K562 (cell line): ENCODE measurements at regions not wholly inside any gene's neighbourhood (a gene's known extent, or its start where the extent isn't known, plus 50 kb on each side); places are given as distances from the start of the nearest gene placed in this dataset.

Experiments
- ATAC-seq: fragments of 200-7000 bp; cut with Tn5 transposase; 3 replicates; pipeline ENCODE4 v1.9.1; 2020; ENCODE audit warnings: moderate library complexity
- BruUV-seq: library from RNA; stranded (reverse); fragments of 400-500 nt; replicated peaks from 2 replicates; lab custom pipeline; 2021; lab: Mats Ljungman, UMichigan
- CTCF ChIA-PET: fragments of 300-600 bp; formaldehyde crosslinking; extraction: SDS; loops from one replicate; lab custom pipeline; 2021; ENCODE audit warnings: low intra/inter-chr PET ratio; lab: Yijun Ruan, JAX
- POLR2A ChIA-PET: fragments of 300-600, 350-650 bp; sonication (Branson Sonifier 250); formaldehyde crosslinking; extraction: SDS; loops from one replicate; lab custom pipeline; 2021; ENCODE audit warnings: antibody characterized with exemption, inconsistent platforms; lab: Yijun Ruan, JAX
- DNase-seq, 4 experiments: peaks; one replicate each; pipeline versions ENCODE4 v3.0.0 to v3.0.0-alpha.2; 2011 to 2018; ENCODE audit warnings: low spot score in 3 of 4, mixed read lengths in 3 of 4; ENCODE audit errors: extremely low read depth in 1 of 4
- FAIRE-seq: peaks from 2 replicates; lab custom pipeline; 2011; peaks lifted over from hg19 to GRCh38; lab: Jason Lieb, UNC
- H2AFZ ChIP-seq: 2 replicates; pipeline ENCODE4 v1.6.0; 2011; ENCODE audit warnings: low read depth, low read length, control low read depth, inconsistent platforms
- H3K27ac ChIP-seq: fragments of 200-600 bp; 3 replicates; pipeline ENCODE4 v1.8.0; 2011; ENCODE audit warnings: low read depth, mild to moderate bottlenecking, control low read depth, inconsistent platforms, low read length, moderate library complexity, mixed read lengths; ENCODE audit errors: extremely low read depth
- H3K27me3 ChIP-seq, 2 experiments: fragments of 300-600 bp in 1 of 2; 2 replicates in 1 of 2; 3 replicates in 1 of 2; pipeline versions ENCODE4 v1.6.0 to v1.8.0; 2011; ENCODE audit warnings: inconsistent platforms in 2 of 2, low read length in 2 of 2, mild to moderate bottlenecking in 1 of 2, mixed read lengths in 1 of 2, moderate library complexity in 1 of 2; ENCODE audit not compliant: control insufficient read depth in 2 of 2, insufficient read depth in 2 of 2
- H3K36me3 ChIP-seq: fragments of 300-600 bp; 3 replicates; pipeline ENCODE4 v1.8.0; 2011; ENCODE audit warnings: mild to moderate bottlenecking, low read length, inconsistent platforms; ENCODE audit not compliant: control insufficient read depth, insufficient read depth
- H3K4me1 ChIP-seq, 2 experiments: fragments of 200-600 bp in 1 of 2; replicated peaks in 1 of 2; 2 replicates in 1 of 2; 3 replicates in 1 of 2; pipeline versions ENCODE4 v1.5.1 to v1.8.0; 2011; ENCODE audit warnings: inconsistent platforms in 2 of 2, low read length in 2 of 2, mild to moderate bottlenecking in 1 of 2, mixed read lengths in 1 of 2, moderate library complexity in 1 of 2; ENCODE audit not compliant: control insufficient read depth in 2 of 2, insufficient read depth in 2 of 2
- H3K4me2 ChIP-seq: 2 replicates; pipeline ENCODE4 v1.6.1; 2011; ENCODE audit warnings: low read length, control low read depth, inconsistent platforms, mixed read lengths; ENCODE audit not compliant: insufficient read depth
- H3K4me3 ChIP-seq: fragments of 200-600 bp; sonication (generic), shearing (Covaris generic); 2 replicates; pipeline ENCODE4 v1.5.1; 2016; ENCODE audit warnings: control low read depth, inconsistent platforms
- H3K79me2 ChIP-seq: fragments of 200-600 bp; 3 replicates; pipeline ENCODE4 v1.8.0; 2011; ENCODE audit warnings: low read length, inconsistent platforms; ENCODE audit not compliant: control insufficient read depth, insufficient read depth
- H3K9ac ChIP-seq, 2 experiments: 2 replicates each; pipeline versions ENCODE4 v1.6.0 to v1.6.1; 2011; ENCODE audit warnings: low read depth in 2 of 2, low read length in 2 of 2, control low read depth in 1 of 2, inconsistent platforms in 1 of 2, mild to moderate bottlenecking in 1 of 2, mixed read lengths in 1 of 2; ENCODE audit not compliant: insufficient read depth in 1 of 2
- H3K9me1 ChIP-seq: one replicate; pipeline ENCODE4 v1.6.0; 2011; ENCODE audit warnings: inconsistent platforms, mild to moderate bottlenecking, low read length, moderate library complexity; ENCODE audit not compliant: control insufficient read depth, insufficient read depth
- H3K9me3 ChIP-seq: replicated peaks from 2 replicates; pipeline ENCODE4 v1.5.1; 2011; ENCODE audit warnings: low read depth, low read length, inconsistent platforms; ENCODE audit not compliant: control insufficient read depth, insufficient read depth
- H4K20me1 ChIP-seq: replicated peaks from 2 replicates; pipeline ENCODE4 v1.6.1; 2011; ENCODE audit warnings: low read length, inconsistent platforms, mixed read lengths; ENCODE audit not compliant: control insufficient read depth, insufficient read depth
- DNMT1 ChIP-seq: fragments of 450-650 bp; IDR thresholded peaks from 2 replicates; pipeline ENCODE4 v1.6.1; 2016; ENCODE audit warnings: antibody characterized with exemption, mild to moderate bottlenecking
- MYNN ChIP-seq, 2 experiments: sonication (generic); formaldehyde crosslinking in 1 of 2; IDR thresholded peaks; 2 replicates each; pipeline versions ENCODE4 v1.5.0 to v1.6.1; 2016 to 2020; ENCODE audit warnings: antibody characterized with exemption in 1 of 2, missing genetic modification reagents in 1 of 2
- ZBTB33 ChIP-seq: sonication (generic); formaldehyde crosslinking; IDR thresholded peaks from 2 replicates; pipeline ENCODE4 v1.8.1; 2023; ENCODE audit warnings: mild to moderate bottlenecking, missing genetic modification reagents
- WGBS: fragments of 100-300 bp; shearing (Covaris generic); methylation state at CpG from one replicate; pipeline ENCODE4 v1.1.6; 2016; ENCODE audit warnings: low coverage, mixed read lengths; ENCODE audit not compliant: insufficient coverage; ENCODE audit errors: missing lambda C conversion rate; 5-methylcytosine and 5-hydroxymethylcytosine counted together
- in situ Hi-C: fragments of 300-500 bp; cut with MboI; formaldehyde crosslinking; loops from 4 replicates; pipeline ENCODE4 v1.15.0; 2018; ENCODE audit warnings: inconsistent platforms, mixed read lengths
- intact Hi-C: fragments of 100-400 bp; cut with micrococcal nuclease; formaldehyde crosslinking; loops from 2 replicates; pipeline ENCODE4 v1.14.2; 2022
- TF ChIP-seq, protein P1 (sequence below): IDR thresholded peaks from 2 replicates; pipeline ENCODE4 v1.6.1; 2011; ENCODE audit not compliant: insufficient read length; ENCODE audit errors: extremely low read depth

- Histone ChIP-seq H3K4me1 (no peaks in the 10 kb centered on the region), H3K4me2 (no peak overlapping the region), H3K9me3 (no peaks in the 10 kb centered on the region), H3K79me2 (no peaks in the 10 kb centered on the region), H3K27ac (no peak overlapping the region), H3K9ac (no peak overlapping the region), H3K4me3 (no peak overlapping the region), H2AFZ (no peak overlapping the region), H3K36me3 (no peaks in the 10 kb centered on the region), H4K20me1 (no peaks in the 10 kb centered on the region), H3K9me1 (no peaks in the 10 kb centered on the region), H3K27me3 (no peaks in the 10 kb centered on the region)
- ChIA-PET CTCF (no interaction called here), POLR2A (no interaction called here)
- WGBS: 3% methylated on average over 8 of the region's 8 CpGs
- ATAC-seq (no peak), DNase-seq (no peak), FAIRE-seq (no peak)
- in situ Hi-C loops: no loop called here
- no TSS peak for BruUV-seq
- TF ChIP-seq DNMT1 (no peak), ZBTB33 (CRISPR knock-in tag) (no peak), MYNN (IDR thresholded peaks at IDR 0.05) (no peak), MYNN (CRISPR knock-in tag; IDR thresholded peaks at IDR 0.05) (no peak)
- TF ChIP-seq, protein P1, sequence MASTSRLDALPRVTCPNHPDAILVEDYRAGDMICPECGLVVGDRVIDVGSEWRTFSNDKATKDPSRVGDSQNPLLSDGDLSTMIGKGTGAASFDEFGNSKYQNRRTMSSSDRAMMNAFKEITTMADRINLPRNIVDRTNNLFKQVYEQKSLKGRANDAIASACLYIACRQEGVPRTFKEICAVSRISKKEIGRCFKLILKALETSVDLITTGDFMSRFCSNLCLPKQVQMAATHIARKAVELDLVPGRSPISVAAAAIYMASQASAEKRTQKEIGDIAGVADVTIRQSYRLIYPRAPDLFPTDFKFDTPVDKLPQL: no peak
- intact Hi-C loops: no loop called here
Measured at GRCh38 chrX:7218321-7219152, 70.6 kb upstream of the PUDP start.
